DMS114 treated with DMSO at 0.1 percent for 48 hours (cell line): ENCODE measurements at regions not wholly inside any gene's neighbourhood (a gene's known extent, or its start where the extent isn't known, plus 50 kb on each side); places are given as distances from the start of the nearest gene placed in this dataset.
"Not testable (repeated sequence)": the region's sequence is repeated elsewhere in the genome, so short reads cannot be mapped to it uniquely, and the experiment has no call there.

Experiments
- DNase-seq: peaks from one replicate; lab custom pipeline; 2025; ENCODE audit not compliant: unreplicated experiment; lab: John Stamatoyannopoulos, UW

GRCh38 chr5:89857790-89858189, 551.8 kb downstream of the CETN3 start:
- no peak for DNase-seq

- no peak for DNase-seq
Observed at GRCh38 chr5:89855417-89855816, 554.1 kb downstream of the CETN3 start.

- no peak for DNase-seq
Observed at GRCh38 chr5:89851911-89852310, 557.6 kb downstream of the CETN3 start.

GRCh38 chr5:89850513-89850865, 559.1 kb downstream of the CETN3 start:
- no peak for DNase-seq

- DNase-seq: no peak
Observed at GRCh38 chr5:89849830-89850512, 559.6 kb downstream of the CETN3 start.

GRCh38 chr5:89847743-89848142, 561.8 kb downstream of the CETN3 start:
- DNase-seq: no peak

- DNase-seq: no peak
Observed at GRCh38 chr5:89844548-89844947, 565.0 kb downstream of the CETN3 start.

- DNase-seq: no peak
Observed at GRCh38 chr5:89842531-89842930, 567.0 kb downstream of the CETN3 start.

GRCh38 chr5:89840906-89841305, 568.6 kb downstream of the CETN3 start:
- no peak for DNase-seq

GRCh38 chr5:89830691-89831090, 578.9 kb downstream of the CETN3 start:
- DNase-seq: no peak

GRCh38 chr5:89827960-89828359, 581.6 kb downstream of the CETN3 start:
- no peak for DNase-seq

GRCh38 chr5:89827359-89827758, 582.2 kb downstream of the CETN3 start:
- DNase-seq: no peak

- no peak for DNase-seq
Observed at GRCh38 chr5:89826938-89827337, 582.6 kb downstream of the CETN3 start.

- no peak for DNase-seq
Observed at GRCh38 chr5:89823046-89823445, 586.5 kb downstream of the CETN3 start.

- no peak for DNase-seq
Observed at GRCh38 chr5:89817841-89818240, 591.7 kb downstream of the CETN3 start.

GRCh38 chr5:89816038-89816437, 593.5 kb downstream of the CETN3 start:
- no peak for DNase-seq

- DNase-seq: not testable (repeated sequence)
Observed at GRCh38 chr5:89800735-89801134, 608.8 kb downstream of the CETN3 start.

GRCh38 chr5:89794504-89794903, 615.1 kb downstream of the CETN3 start:
- not testable (repeated sequence) for DNase-seq

GRCh38 chr5:89779734-89780133, 629.8 kb downstream of the CETN3 start:
- DNase-seq: not testable (repeated sequence)

- DNase-seq: no peak
Observed at GRCh38 chr5:89777758-89778157, 631.8 kb downstream of the CETN3 start.

- no peak for DNase-seq
Observed at GRCh38 chr5:89769975-89770374, 639.6 kb downstream of the CETN3 start.

- no peak for DNase-seq
Observed at GRCh38 chr5:89759802-89760201, 649.8 kb downstream of the CETN3 start.

GRCh38 chr5:89758146-89758545, 651.4 kb downstream of the CETN3 start:
- DNase-seq: no peak
